Trophoblast cell (in vitro differentiated cells and primary cell): ENCODE measurements at regions not wholly inside any gene's neighbourhood (a gene's known extent, or its start where the extent isn't known, plus 50 kb on each side); places are given as distances from the start of the nearest gene placed in this dataset.

Experiments used
- DNase-seq, 2 donors: peaks; one replicate each; pipeline ENCODE4 v3.0.0-alpha.2; 2016
- H2AFZ ChIP-seq: 2 replicates; pipeline ENCODE4 v1.6.1; 2013; ENCODE audit warnings: low read length, moderate library complexity, mild to moderate bottlenecking; ENCODE audit not compliant: insufficient read depth, poor library complexity
- H2AK5ac ChIP-seq: 2 replicates; pipeline ENCODE4 v1.6.1; 2013; ENCODE audit warnings: mild to moderate bottlenecking, low read length
- H2BK120ac ChIP-seq: 2 replicates; pipeline ENCODE4 v1.6.1; 2013; ENCODE audit warnings: low read length, mild to moderate bottlenecking, moderate library complexity; ENCODE audit not compliant: insufficient read depth, poor library complexity
- H2BK12ac ChIP-seq: 2 replicates; pipeline ENCODE4 v1.6.1; 2013; ENCODE audit warnings: mild to moderate bottlenecking, low read length, moderate library complexity
- H2BK5ac ChIP-seq: 2 replicates; pipeline ENCODE4 v1.6.1; 2013; ENCODE audit warnings: low read length, low read depth, moderate library complexity, mild to moderate bottlenecking; ENCODE audit not compliant: poor library complexity
- H3K14ac ChIP-seq: 2 replicates; pipeline ENCODE4 v1.6.1; 2013; ENCODE audit warnings: mild to moderate bottlenecking, low read length
- H3K18ac ChIP-seq: 2 replicates; pipeline ENCODE4 v1.6.1; 2013; ENCODE audit warnings: mild to moderate bottlenecking, low read length
- H3K23ac ChIP-seq: 2 replicates; pipeline ENCODE4 v1.6.1; 2013; ENCODE audit warnings: low read length
- H3K27ac ChIP-seq: 2 replicates; pipeline ENCODE4 v1.5.1; 2013; ENCODE audit warnings: low read depth, mild to moderate bottlenecking, inconsistent platforms, low read length, moderate library complexity
- H3K27me3 ChIP-seq: 2 replicates; pipeline ENCODE4 v1.6.1; 2013; ENCODE audit warnings: inconsistent platforms, mild to moderate bottlenecking, low read length, moderate library complexity; ENCODE audit not compliant: insufficient read depth
- H3K36me3 ChIP-seq, 2 experiments: 1 replicate in 1 of 2; 2 replicates in 1 of 2; pipeline ENCODE4 v1.6.1; 2013; ENCODE audit warnings: low read length in 2 of 2, mild to moderate bottlenecking in 2 of 2, moderate library complexity in 1 of 2; ENCODE audit not compliant: insufficient read depth in 2 of 2, control insufficient read depth in 1 of 2
- H3K4ac ChIP-seq: 2 replicates; pipeline ENCODE4 v1.6.1; 2013; ENCODE audit warnings: low read depth, mild to moderate bottlenecking, low read length, moderate library complexity
- H3K4me1 ChIP-seq, 2 experiments: 1 replicate in 1 of 2; 2 replicates in 1 of 2; pipeline ENCODE4 v1.6.1; 2013; ENCODE audit warnings: low read length in 2 of 2, mild to moderate bottlenecking in 2 of 2, moderate library complexity in 1 of 2; ENCODE audit not compliant: insufficient read depth in 2 of 2, control insufficient read depth in 1 of 2
- H3K4me2 ChIP-seq: 2 replicates; pipeline ENCODE4 v1.6.1; 2013; ENCODE audit warnings: inconsistent platforms, mild to moderate bottlenecking, low read length, moderate library complexity
- H3K4me3 ChIP-seq: 2 replicates; pipeline ENCODE4 v1.5.1; 2013; ENCODE audit warnings: mild to moderate bottlenecking, low read depth, low read length, inconsistent platforms
- H3K79me1 ChIP-seq: one replicate; pipeline ENCODE4 v1.6.1; 2013; ENCODE audit warnings: low read length
- H3K79me2 ChIP-seq: 2 replicates; pipeline ENCODE4 v1.6.1; 2013; ENCODE audit warnings: low read length, mild to moderate bottlenecking; ENCODE audit not compliant: control insufficient read depth, insufficient read depth, poor library complexity
- H3K9ac ChIP-seq: 2 replicates; pipeline ENCODE4 v1.6.1; 2013; ENCODE audit warnings: mild to moderate bottlenecking, low read length
- H3K9me3 ChIP-seq: 2 replicates; pipeline ENCODE4 v1.6.1; 2013; ENCODE audit warnings: low read depth, mild to moderate bottlenecking, control low read depth, inconsistent platforms, low read length; ENCODE audit not compliant: insufficient read depth
- H4K12ac ChIP-seq: 2 replicates; pipeline ENCODE4 v1.6.1; 2013; ENCODE audit warnings: low read depth, mild to moderate bottlenecking, low read length, moderate library complexity
- H4K8ac ChIP-seq: 2 replicates; pipeline ENCODE4 v1.6.1; 2013; ENCODE audit warnings: low read depth, mild to moderate bottlenecking, low read length, moderate library complexity
- H4K91ac ChIP-seq: one replicate; pipeline ENCODE4 v1.6.1; 2013; ENCODE audit warnings: low read depth, mild to moderate bottlenecking, low read length, moderate library complexity
- WGBS: extraction: QIAGEN DNeasy Blood & Tissue Kit; methylation state at CpG from one replicate; pipeline ENCODE4 v1.1.7; 2013; ENCODE audit warnings: missing lambda C conversion rate; ENCODE audit not compliant: insufficient read length, insufficient coverage; ENCODE audit errors: extremely low coverage; 5-methylcytosine and 5-hydroxymethylcytosine counted together

DNA sequence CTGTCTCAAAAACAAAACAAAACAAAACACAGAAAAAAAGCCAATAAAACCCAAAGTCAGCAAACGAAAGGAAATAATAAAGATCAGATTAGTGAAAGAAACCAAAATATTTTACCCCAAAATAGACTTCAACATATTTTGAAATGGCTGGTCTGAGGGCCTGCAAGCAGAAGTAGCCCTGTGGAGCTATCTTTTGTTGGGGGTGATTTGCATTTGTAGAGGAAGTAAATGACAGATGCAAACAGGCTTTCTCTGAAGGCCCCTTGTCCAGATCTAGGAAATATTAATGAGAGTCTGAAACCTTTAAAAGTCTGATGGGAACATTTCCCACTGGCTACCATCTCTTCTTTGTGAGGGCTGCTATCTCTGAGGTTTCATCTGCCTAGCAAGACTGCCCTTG, 74.0 kb downstream of the GCNT4 start:
- Histone ChIP-seq H4K91ac (no peak overlapping the region), H2AFZ (no peak overlapping the region), H4K8ac (no peak overlapping the region), H2BK12ac (no peak overlapping the region), H3K79me2 (no peaks in the 10 kb centered on the region), H3K18ac (no peak overlapping the region), H3K9me3 (no peaks in the 10 kb centered on the region), H3K36me3 (no peaks in the 10 kb centered on the region), H3K27ac (no peak overlapping the region), H3K9ac (no peak overlapping the region), H3K27me3 (no peaks in the 10 kb centered on the region), H3K4me2 (no peak overlapping the region), H3K79me1 (no peaks in the 10 kb centered on the region), H3K4me3 (no peak overlapping the region), H3K4me1 (no peaks in the 10 kb centered on the region), H4K12ac (no peak overlapping the region), H2BK120ac (no peak overlapping the region), H3K23ac (no peak overlapping the region), H2AK5ac (no peak overlapping the region), H3K4ac (no peak overlapping the region), H2BK5ac (no peak overlapping the region), H3K14ac (no peak overlapping the region)
- no peak for DNase-seq
- WGBS, result no CpG with 5 or more reads among the region's 1 CpG

DNA sequence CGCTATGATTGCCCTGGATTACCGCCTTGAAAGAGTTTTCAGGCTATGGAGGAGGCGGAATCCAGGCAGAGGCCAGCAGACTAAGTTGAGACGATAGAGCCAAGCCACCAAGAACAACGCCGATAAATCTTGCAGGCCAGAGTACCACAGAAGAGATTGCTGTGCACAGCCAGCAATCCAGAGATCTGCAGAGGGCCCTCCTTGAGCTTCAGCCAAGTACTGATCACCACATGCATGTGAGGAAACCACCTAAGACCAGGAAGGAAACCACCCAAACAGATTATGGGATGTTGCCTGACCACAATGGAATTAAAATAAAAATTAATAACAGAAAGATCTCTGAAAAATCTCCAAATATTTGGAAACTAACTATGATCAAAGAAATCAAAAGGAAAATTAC, 74.9 kb downstream of the GCNT4 start:
- H4K91ac ChIP-seq, result no peak overlapping the region
- WGBS, result no CpG with 5 or more reads among the region's 6 CpGs
- H2AFZ ChIP-seq, result no peak overlapping the region
- no peak overlapping the region for H3K18ac ChIP-seq
- no peak overlapping the region for H2AK5ac ChIP-seq
- H2BK120ac ChIP-seq, result no peak overlapping the region
- no peaks in the 10 kb centered on the region for H3K4me1 ChIP-seq
- H3K9ac ChIP-seq, result no peak overlapping the region
- H3K4me2 ChIP-seq, result no peak overlapping the region
- no peaks in the 10 kb centered on the region for H3K27me3 ChIP-seq
- H2BK12ac ChIP-seq, result no peak overlapping the region
- no peak overlapping the region for H3K27ac ChIP-seq
- H3K23ac ChIP-seq, result no peak overlapping the region
- no peak overlapping the region for H2BK5ac ChIP-seq
- no peak overlapping the region for H3K4ac ChIP-seq
- no peak overlapping the region for H4K12ac ChIP-seq
- no peak overlapping the region for H3K4me3 ChIP-seq
- no peaks in the 10 kb centered on the region for H3K79me2 ChIP-seq
- no peak overlapping the region for H4K8ac ChIP-seq
- H3K9me3 ChIP-seq, result no peaks in the 10 kb centered on the region
- no peak overlapping the region for H3K14ac ChIP-seq
- no peaks in the 10 kb centered on the region for H3K36me3 ChIP-seq
- no peak for DNase-seq
- H3K79me1 ChIP-seq, result no peaks in the 10 kb centered on the region

DNA sequence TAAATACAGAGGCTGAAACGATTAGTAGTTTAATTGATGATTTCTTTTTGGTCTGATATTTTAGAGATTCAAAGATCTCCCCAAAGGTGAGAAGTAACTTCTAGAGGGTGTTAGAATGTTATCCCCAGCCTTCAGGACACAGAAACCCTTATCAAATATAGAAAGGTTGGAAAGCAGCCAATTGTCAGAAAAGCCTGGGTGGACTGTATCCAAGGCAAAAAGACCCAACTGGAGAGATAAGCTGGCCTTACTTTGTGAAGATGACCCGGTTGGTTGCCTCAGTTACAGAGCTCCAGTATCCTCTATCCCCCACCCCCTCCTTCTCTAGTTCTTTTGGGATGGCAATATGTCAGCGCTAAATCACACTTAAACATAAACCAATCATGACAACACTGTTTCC, 75.7 kb downstream of the GCNT4 start:
- peaks cover 2% of the 10 kb centered on the region for H3K79me1 ChIP-seq
- H3K18ac ChIP-seq, result no peak overlapping the region
- H2BK5ac ChIP-seq, result no peak overlapping the region
- no peak overlapping the region for H2AFZ ChIP-seq
- no peak overlapping the region for H2BK120ac ChIP-seq
- no peak overlapping the region for H3K27ac ChIP-seq
- no peaks in the 10 kb centered on the region for H3K36me3 ChIP-seq
- H3K4ac ChIP-seq, result no peak overlapping the region
- H2AK5ac ChIP-seq, result no peak overlapping the region
- DNase-seq, result no peak
- no peak overlapping the region for H3K4me3 ChIP-seq
- no peak overlapping the region for H4K91ac ChIP-seq
- no peaks in the 10 kb centered on the region for H3K9me3 ChIP-seq
- H4K8ac ChIP-seq, result no peak overlapping the region
- H3K14ac ChIP-seq, result no peak overlapping the region
- no peaks in the 10 kb centered on the region for H3K27me3 ChIP-seq
- no peak overlapping the region for H4K12ac ChIP-seq
- no peaks in the 10 kb centered on the region for H3K79me2 ChIP-seq
- no peak overlapping the region for H2BK12ac ChIP-seq
- no peak overlapping the region for H3K23ac ChIP-seq
- H3K4me2 ChIP-seq, result no peak overlapping the region
- no peak overlapping the region for H3K9ac ChIP-seq
- no CpG with 5 or more reads among the region's 3 CpGs for WGBS
- H3K4me1 ChIP-seq, result peaks cover 0 to 2% of the 10 kb centered on the region in 2 experiments

DNA sequence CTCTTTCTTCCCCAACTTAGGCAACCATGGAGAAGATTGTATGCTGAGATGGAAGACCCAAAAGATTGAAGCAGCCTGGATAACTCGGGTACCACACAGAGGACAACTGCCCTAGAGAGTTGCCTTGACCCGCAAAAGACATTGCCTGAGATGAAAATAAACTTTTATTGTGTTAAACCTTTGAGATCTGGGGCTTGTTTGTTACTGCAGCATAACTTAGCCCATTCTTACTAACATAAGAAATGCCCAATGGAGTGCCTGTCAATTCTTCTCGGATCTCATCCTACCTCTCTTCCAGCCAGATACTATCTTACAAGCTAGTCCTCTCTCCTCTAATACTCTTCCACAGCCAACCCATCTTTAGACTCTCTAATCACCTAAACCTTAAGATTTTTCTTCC, 76.8 kb downstream of the GCNT4 start:
- Histone ChIP-seq H3K14ac (no peak overlapping the region), H3K27me3 (no peaks in the 10 kb centered on the region), H2AK5ac (no peak overlapping the region), H3K79me2 (no peaks in the 10 kb centered on the region), H3K27ac (no peak overlapping the region), H2BK120ac (no peak overlapping the region), H3K9ac (no peak overlapping the region), H3K4me2 (no peak overlapping the region), H2AFZ (no peak overlapping the region), H4K91ac (no peak overlapping the region), H4K8ac (no peak overlapping the region), H3K36me3 (no peaks in the 10 kb centered on the region), H3K4ac (no peak overlapping the region), H2BK12ac (no peak overlapping the region), H3K23ac (no peak overlapping the region), H4K12ac (no peak overlapping the region), H3K18ac (no peak overlapping the region), H3K9me3 (no peaks in the 10 kb centered on the region), H3K79me1 (peaks cover 2% of the 10 kb centered on the region), H2BK5ac (no peak overlapping the region), H3K4me1 (peaks cover 0 to 5% of the 10 kb centered on the region in 2 experiments), H3K4me3 (no peak overlapping the region)
- WGBS, result no CpG with 5 or more reads among the region's 3 CpGs
- no peak for DNase-seq
